ENCODE measurements at regions not wholly inside any gene's neighbourhood (a gene's known extent, or its start where the extent isn't known, plus 50 kb on each side); places are given as distances from the start of the nearest gene placed in this dataset.
"Not testable (repeated sequence)": the region's sequence is repeated elsewhere in the genome, so short reads cannot be mapped to it uniquely, and the experiment has no call there.

DNA sequence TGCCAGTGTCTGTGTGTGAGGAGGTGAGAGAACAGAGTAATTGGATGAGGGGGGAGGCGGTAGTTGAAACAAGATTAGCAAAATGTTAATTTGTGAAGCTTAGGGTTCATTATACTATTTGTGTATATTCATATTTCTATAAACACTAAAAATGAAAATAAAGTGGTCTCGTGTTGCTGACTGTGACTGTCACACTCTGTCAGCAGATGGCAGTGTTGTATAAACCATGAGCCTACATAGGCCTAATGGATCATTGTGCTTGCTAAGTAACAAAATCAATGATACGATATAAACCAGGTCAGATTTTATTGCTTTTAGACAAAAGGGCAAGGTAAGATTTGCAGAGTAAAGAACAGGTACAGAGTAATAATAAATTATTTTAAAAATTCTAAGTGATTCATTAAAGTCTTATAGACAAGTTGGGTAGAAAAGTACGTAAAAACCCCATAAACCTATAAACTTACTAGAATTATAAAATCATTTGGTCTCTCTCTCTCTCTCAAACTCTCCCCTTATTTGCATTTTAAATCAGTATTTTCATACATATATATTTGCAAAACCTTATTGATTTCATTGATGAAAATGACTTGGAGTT lies 182.7 kb downstream of the RPIA start:
- no peak for TF ChIP-seq Cebpa-rat (IDR thresholded peaks at IDR 0.05)
- no peaks in the 10 kb centered on the region for H3K27me3 ChIP-seq
- H3K9me3 ChIP-seq (replicated peaks in 1 of 11), result peaks cover 0 to 7% (median 0%) of the 10 kb centered on the region in 11 experiments; a peak in 1 of 22 replicates
- H4K20me1 ChIP-seq, result no peaks in the 10 kb centered on the region; a peak in 1 of 22 replicates
- H3K4me3 ChIP-seq, result no peak overlapping the region
- H3K4me1 ChIP-seq, result peaks cover 8 to 22% (median 13%) of the 10 kb centered on the region in 10 experiments
- H3K4me2 ChIP-seq, result no peak overlapping the region
- H3K9ac ChIP-seq, result no peak overlapping the region
- no peak overlapping the region for H3K27ac ChIP-seq
- no peaks in the 10 kb centered on the region for H3K36me3 ChIP-seq

GRCh38 chr2:88875736-88876135 lies 184.3 kb downstream of the RPIA start:
- Histone ChIP-seq H3K4me2 (no peak overlapping the region), H4K20me1 (no peaks in the 10 kb centered on the region; a peak in 1 of 22 replicates), H3K27me3 (no peaks in the 10 kb centered on the region), H3K4me1 (peaks cover 8 to 11% (median 11%) of the 10 kb centered on the region in 10 experiments; a peak in 19 of 20 replicates), H3K36me3 (no peaks in the 10 kb centered on the region), H3K9me3 (replicated peaks in 1 of 11) (peaks cover 0 to 7% (median 0%) of the 10 kb centered on the region in 11 experiments; a peak in 1 of 22 replicates), H3K4me3 (no peak overlapping the region), H3K9ac (no peak overlapping the region), H3K27ac (no peak overlapping the region)
- TF ChIP-seq Cebpa-rat (IDR thresholded peaks at IDR 0.05), result no peak

DNA sequence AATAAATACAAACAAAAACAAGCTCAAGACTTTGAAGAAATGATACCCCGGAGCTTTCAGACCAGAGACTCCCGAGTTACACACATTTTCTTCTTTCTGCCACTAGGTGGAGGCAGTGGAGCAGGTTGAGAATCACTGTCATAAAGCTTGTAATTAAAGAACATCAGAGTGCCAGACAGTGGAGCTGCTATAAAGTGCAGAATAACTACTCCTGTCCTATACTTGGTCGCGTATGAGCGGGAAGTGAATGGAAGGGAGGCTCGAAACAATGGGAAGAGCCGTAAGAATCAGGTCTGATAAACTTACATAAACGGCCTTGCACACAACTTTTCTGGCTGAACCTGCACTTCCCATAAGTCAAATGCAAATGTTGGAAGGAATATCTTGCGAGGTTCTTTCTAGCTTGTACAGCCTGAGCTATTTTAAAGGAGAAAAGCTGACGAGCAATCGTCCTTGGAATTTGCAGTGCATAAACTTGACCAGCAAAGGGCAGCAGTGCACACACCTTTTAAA lies 189.0 kb downstream of the RPIA start:
- no peaks in the 10 kb centered on the region for H3K27me3 ChIP-seq
- peak overlapping the region in 2 of 11 experiments; percentile 3 to 15; a peak in 1 of 22 replicates for H3K9ac ChIP-seq
- no peak for TF ChIP-seq Cebpa-rat (IDR thresholded peaks at IDR 0.05)

GRCh38 chr2:88885275-88885674 lies 193.8 kb downstream of the RPIA start:
- H3K4me1 ChIP-seq, result peaks cover 9 to 21% (median 19%) of the 10 kb centered on the region in 10 experiments; a peak in 19 of 20 replicates
- no peak overlapping the region for H3K9ac ChIP-seq
- H3K27me3 ChIP-seq, result no peaks in the 10 kb centered on the region
- no peak overlapping the region; a peak in 1 of 22 replicates for H3K27ac ChIP-seq
- no peaks in the 10 kb centered on the region for H3K36me3 ChIP-seq
- no peak overlapping the region for H3K4me3 ChIP-seq
- no peaks in the 10 kb centered on the region for H4K20me1 ChIP-seq
- peak overlapping the region in 9 of 11 experiments; percentile 21 to 74 (median 61); a peak in 15 of 22 replicates for H3K4me2 ChIP-seq
- TF ChIP-seq Cebpa-rat (IDR thresholded peaks at IDR 0.05), result no peak
- H3K9me3 ChIP-seq (replicated peaks in 1 of 11), result no peaks in the 10 kb centered on the region

More for the DNA sequence above, 189.0 kb downstream of the RPIA start:
- Histone ChIP-seq H3K4me3 (peak overlapping the region in 1 of 10 experiments; percentile 28; a peak in 2 of 20 replicates), H3K27ac (no peak overlapping the region), H3K9me3 (replicated peaks in 1 of 11) (0 out of 22 replicates have a peak, but pooled peaks cover 0 to 3% (median 0%) of the 10 kb centered on the region in 11 experiments), H4K20me1 (no peaks in the 10 kb centered on the region; a peak in 1 of 22 replicates), H3K4me2 (peak overlapping the region; percentile 11 to 83 (median 43); a peak in 17 of 22 replicates), H3K36me3 (no peaks in the 10 kb centered on the region), H3K4me1 (peaks cover 0 to 9% (median 6%) of the 10 kb centered on the region in 10 experiments; a peak in 15 of 20 replicates)

DNA sequence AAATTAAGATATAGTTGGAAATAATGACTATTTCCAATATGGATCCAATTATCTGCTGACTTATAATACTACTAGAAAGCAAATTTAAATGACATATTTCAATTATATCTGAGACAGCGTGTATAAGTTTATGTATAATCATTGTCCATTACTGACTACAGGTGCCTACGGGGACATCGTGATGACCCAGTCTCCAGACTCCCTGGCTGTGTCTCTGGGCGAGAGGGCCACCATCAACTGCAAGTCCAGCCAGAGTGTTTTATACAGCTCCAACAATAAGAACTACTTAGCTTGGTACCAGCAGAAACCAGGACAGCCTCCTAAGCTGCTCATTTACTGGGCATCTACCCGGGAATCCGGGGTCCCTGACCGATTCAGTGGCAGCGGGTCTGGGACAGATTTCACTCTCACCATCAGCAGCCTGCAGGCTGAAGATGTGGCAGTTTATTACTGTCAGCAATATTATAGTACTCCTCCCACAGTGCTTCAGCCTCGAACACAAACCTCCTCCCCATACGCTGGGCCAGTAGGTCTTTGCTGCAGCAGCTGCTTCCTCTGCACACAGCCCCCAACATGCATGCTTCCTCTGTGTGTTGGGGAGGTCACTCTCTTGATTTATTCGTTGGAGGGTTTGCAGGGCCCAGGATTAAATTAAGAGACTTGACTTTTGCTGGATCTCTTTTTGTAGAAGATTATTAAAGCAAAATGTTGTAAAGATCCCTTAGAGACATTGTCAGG lies 194.4 kb downstream of the RPIA start:
- no peak overlapping the region for H3K9ac ChIP-seq
- TF ChIP-seq Cebpa-rat (IDR thresholded peaks at IDR 0.05), result no peak
- no peak overlapping the region for H3K4me3 ChIP-seq
- H3K9me3 ChIP-seq (replicated peaks in 1 of 11), result no peaks in the 10 kb centered on the region
- no peaks in the 10 kb centered on the region for H3K27me3 ChIP-seq
- H3K27ac ChIP-seq, result peak overlapping the region in 1 of 11 experiments; percentile 22; a peak in 1 of 22 replicates
- H3K4me2 ChIP-seq, result peak overlapping the region; percentile 14 to 74 (median 61); a peak in 18 of 22 replicates
- H4K20me1 ChIP-seq, result no peaks in the 10 kb centered on the region
- H3K4me1 ChIP-seq, result peaks cover 9 to 21% (median 19%) of the 10 kb centered on the region in 10 experiments; a peak in 19 of 20 replicates
- no peaks in the 10 kb centered on the region for H3K36me3 ChIP-seq

DNA sequence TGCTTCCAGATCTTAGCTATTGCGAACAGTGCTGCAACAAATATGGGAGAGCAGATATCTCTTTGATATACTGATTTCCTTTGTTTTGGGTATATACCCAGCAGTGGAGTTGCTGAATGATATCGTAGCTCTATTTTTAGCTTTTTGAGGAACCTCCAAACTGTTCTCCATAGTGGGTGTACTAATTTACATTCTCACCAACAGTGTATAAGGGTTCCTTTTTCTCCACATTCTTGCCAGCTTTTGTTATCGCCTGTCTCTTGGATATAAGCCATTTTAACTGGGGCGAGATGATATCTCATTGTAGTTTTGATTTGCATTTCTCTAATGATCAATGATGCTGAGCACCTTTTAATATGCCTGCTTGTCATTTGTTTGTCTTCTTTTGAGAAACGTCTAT lies 196.0 kb downstream of the RPIA start:
- H3K9me3 ChIP-seq (replicated peaks in 1 of 11); H3K9ac ChIP-seq; H3K36me3 ChIP-seq; H3K27me3 ChIP-seq; H3K4me3 ChIP-seq; H3K27ac ChIP-seq; H4K20me1 ChIP-seq: not testable (repeated sequence)
- 0 out of 22 replicates have a peak overlapping the region, but pooled peaks of 1 of the 11 experiments have one; percentile 5 for H3K4me2 ChIP-seq
- peaks cover 9 to 21% (median 19%) of the 10 kb centered on the region in 10 experiments; a peak in 19 of 20 replicates for H3K4me1 ChIP-seq

DNA sequence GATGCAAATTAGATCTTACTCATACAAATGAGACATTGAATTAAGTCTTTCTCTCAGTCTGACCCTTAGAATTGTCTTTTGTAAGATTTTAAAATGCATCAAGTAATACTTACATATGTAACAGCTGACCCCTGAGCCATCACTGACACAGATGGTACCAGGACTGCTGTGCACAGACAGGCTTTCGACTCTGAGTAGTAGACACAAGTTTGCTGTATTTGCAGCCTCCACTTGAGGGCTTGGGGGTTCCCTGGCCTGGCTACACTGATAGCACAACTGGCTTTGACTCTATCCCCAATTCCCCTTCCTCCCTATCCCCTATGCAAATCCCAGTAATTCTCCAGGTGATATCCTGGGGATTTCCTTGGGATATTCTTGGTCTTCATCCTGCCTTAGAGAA lies 200.7 kb downstream of the RPIA start:
- Histone ChIP-seq H3K27me3 (no peaks in the 10 kb centered on the region), H3K4me1 (peaks cover 0 to 18% (median 3%) of the 10 kb centered on the region in 10 experiments; a peak in 12 of 20 replicates), H3K36me3 (no peaks in the 10 kb centered on the region), H3K4me3 (no peak overlapping the region), H3K9me3 (replicated peaks in 1 of 11) (no peaks in the 10 kb centered on the region), H4K20me1 (no peaks in the 10 kb centered on the region), H3K9ac (no peak overlapping the region), H3K4me2 (no peak overlapping the region), H3K27ac (no peak overlapping the region)
- no peak for TF ChIP-seq Cebpa-rat (IDR thresholded peaks at IDR 0.05)

DNA sequence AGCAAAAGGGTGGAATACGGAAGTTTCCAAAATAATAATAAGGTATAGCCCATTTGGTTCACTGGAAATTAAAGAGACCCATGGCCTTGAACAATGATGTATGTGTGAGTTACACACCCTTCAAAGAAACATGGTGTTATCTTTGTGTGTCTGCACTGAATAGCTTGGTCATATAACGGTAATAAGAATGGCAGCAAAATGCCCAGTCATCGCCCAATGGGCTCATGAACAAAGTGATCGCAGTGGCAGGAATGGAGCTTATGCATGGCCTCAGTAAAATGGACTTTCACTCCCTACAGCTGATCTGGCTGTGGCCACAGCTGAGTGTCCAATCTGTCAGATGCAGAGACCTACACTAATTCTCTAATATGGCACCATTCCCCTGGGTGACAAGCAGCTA lies 201.3 kb downstream of the RPIA start:
- no peaks in the 10 kb centered on the region for H3K27me3 ChIP-seq
- H3K36me3 ChIP-seq, result no peaks in the 10 kb centered on the region
- no peak overlapping the region for H3K27ac ChIP-seq
- no peaks in the 10 kb centered on the region for H3K9me3 ChIP-seq (replicated peaks in 1 of 11)
- no peak overlapping the region for H3K9ac ChIP-seq
- no peak overlapping the region for H3K4me3 ChIP-seq
- no peak overlapping the region for H3K4me2 ChIP-seq
- H3K4me1 ChIP-seq, result peaks cover 5 to 16% (median 8%) of the 10 kb centered on the region in 10 experiments; a peak in 14 of 20 replicates
- no peak for TF ChIP-seq Cebpa-rat (IDR thresholded peaks at IDR 0.05)
- no peaks in the 10 kb centered on the region for H4K20me1 ChIP-seq

- H3K9me3 ChIP-seq (replicated peaks in 1 of 11), result no peaks in the 10 kb centered on the region
- H4K20me1 ChIP-seq, result no peaks in the 10 kb centered on the region
- H3K4me3 ChIP-seq, result no peak overlapping the region
- peak overlapping the region in 2 of 11 experiments; percentile 3 to 48; a peak in 2 of 22 replicates for H3K4me2 ChIP-seq
- peaks cover 6 to 13% (median 11%) of the 10 kb centered on the region in 10 experiments; a peak in 14 of 20 replicates for H3K4me1 ChIP-seq
- TF ChIP-seq Cebpa-rat (IDR thresholded peaks at IDR 0.05), result no peak
- no peak overlapping the region for H3K9ac ChIP-seq
- no peaks in the 10 kb centered on the region for H3K36me3 ChIP-seq
- H3K27ac ChIP-seq, result no peak overlapping the region
- H3K27me3 ChIP-seq, result no peaks in the 10 kb centered on the region
These were observed 205.5 kb downstream of the RPIA start for GRCh38 chr2:88896971-88897370.

Measured in BLaER1 treated with 17β-estradiol and CSF1 and Interleukin-3, amounts not matched to agents 10 nM and 100 nM (cell line).